ENCODE measurements at regions not wholly inside any gene's neighbourhood (a gene's known extent, or its start where the extent isn't known, plus 50 kb on each side); places are given as distances from the start of the nearest gene placed in this dataset.
A peak's percentile ranks its signal among the peaks of the same experiment; 100 is the strongest.

DNA sequence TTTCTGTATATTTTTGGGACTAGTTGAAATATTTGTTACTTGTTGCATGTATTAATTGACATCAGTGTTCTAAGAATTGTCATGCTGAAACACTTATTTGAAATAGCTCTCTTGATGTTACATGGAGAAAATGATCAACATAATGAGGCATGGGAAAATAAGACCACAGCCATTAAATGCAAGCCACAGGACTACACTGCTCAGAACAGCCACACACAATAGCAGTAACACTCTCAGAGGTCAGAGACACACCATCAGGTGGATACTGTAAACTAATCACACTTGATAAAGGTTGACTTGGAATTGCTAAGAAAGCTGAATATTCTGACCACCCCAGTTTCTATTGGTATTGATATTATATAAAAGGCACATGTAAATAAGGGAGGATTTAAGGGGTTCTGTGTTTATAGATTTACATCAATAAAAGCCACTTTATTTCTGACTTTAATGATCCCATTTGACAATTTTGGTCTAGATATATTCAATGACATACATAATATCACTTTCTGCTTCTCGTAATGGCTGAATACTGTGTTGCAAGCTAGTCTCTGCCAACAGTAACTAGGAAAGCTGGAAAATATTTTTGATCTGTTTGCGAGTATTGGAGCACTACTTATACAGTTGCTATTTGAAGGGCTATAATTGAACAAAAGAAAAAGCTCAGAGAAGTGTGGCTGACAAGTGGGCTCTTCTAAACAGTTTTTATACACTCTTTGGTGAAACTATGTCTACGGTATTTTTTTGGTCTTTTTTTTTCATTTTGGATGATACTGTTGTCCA is 876.5 kb upstream of the INTU start:
- Histone ChIP-seq H3K4me2 (ENCODE audit: unreplicated experiment) (no peak overlapping the region), H3K27me3 (replicated peaks; ENCODE audit: insufficient read depth) (no peaks in the 10 kb centered on the region), H4K20me1 (ENCODE audit: insufficient read depth) (no peaks in the 10 kb centered on the region), H3K9me3 (ENCODE audit: low read depth) (no peaks in the 10 kb centered on the region), H2AFZ (peak overlapping the region; percentile 15; the same call in 1 of the 2 replicates), H3K9ac (no peak overlapping the region), H3K4me1 (ENCODE audit: insufficient read depth) (peaks cover 10% of the 10 kb centered on the region), H3K79me2 (ENCODE audit: insufficient read depth) (no peaks in the 10 kb centered on the region), H3F3A (ENCODE audit: insufficient read depth) (no peaks in the 10 kb centered on the region), H3K9me2 (ENCODE audit: insufficient read depth) (no peaks in the 10 kb centered on the region), H3K4me3 (no peak overlapping the region), H3K36me3 (ENCODE audit: low read depth) (no peaks in the 10 kb centered on the region), H3K27ac (no peak overlapping the region)
- TF ChIP-seq EZH2 (IDR thresholded peaks at IDR 0.05; ENCODE audit: insufficient read depth, poor library complexity, severe bottlenecking) (no peak), EZH2phosphoT487 (IDR thresholded peaks at IDR 0.05; ENCODE audit: insufficient read depth, low read depth) (no peak)
- 41 to 51% methylated on average over 3 of the region's 3 CpGs for WGBS, 2 experiments (ENCODE audit: low coverage in 1 of 2, low lambda C conversion rate in 2 of 2, missing lambda C conversion rate in 2 of 2)
- no peak for DNase-seq
- in situ Hi-C loops (cut with MboI): no loop called here

- H3K9ac ChIP-seq: no peak overlapping the region
- H3K4me3 ChIP-seq: no peak overlapping the region
- no peak overlapping the region for H3K4me2 ChIP-seq (ENCODE audit: unreplicated experiment)
- no peaks in the 10 kb centered on the region for H4K20me1 ChIP-seq (ENCODE audit: insufficient read depth)
- no peak for TF ChIP-seq EZH2phosphoT487 (IDR thresholded peaks at IDR 0.05; ENCODE audit: insufficient read depth, low read depth)
- TF ChIP-seq EZH2 (IDR thresholded peaks at IDR 0.05; ENCODE audit: insufficient read depth, poor library complexity, severe bottlenecking): no peak
- H3K9me3 ChIP-seq (ENCODE audit: low read depth): no peaks in the 10 kb centered on the region
- H3K27me3 ChIP-seq (replicated peaks; ENCODE audit: insufficient read depth): no peaks in the 10 kb centered on the region
- no peak for DNase-seq
- in situ Hi-C loops (cut with MboI): no loop called here
- H3K9me2 ChIP-seq (ENCODE audit: insufficient read depth): no peaks in the 10 kb centered on the region
- no peaks in the 10 kb centered on the region for H3F3A ChIP-seq (ENCODE audit: insufficient read depth)
- no peak overlapping the region for H2AFZ ChIP-seq
- no peak overlapping the region for H3K27ac ChIP-seq
- no peaks in the 10 kb centered on the region for H3K36me3 ChIP-seq (ENCODE audit: low read depth)
- peaks cover 15% of the 10 kb centered on the region for H3K4me1 ChIP-seq (ENCODE audit: insufficient read depth)
- WGBS, 2 experiments (ENCODE audit: low coverage in 1 of 2, low lambda C conversion rate in 2 of 2, missing lambda C conversion rate in 2 of 2): 93 to 100% methylated on average over 1 of the region's 1 CpG
- H3K79me2 ChIP-seq (ENCODE audit: insufficient read depth): no peaks in the 10 kb centered on the region
These were observed 875.5 kb upstream of the INTU start for GRCh38 chr4:126757219-126757618.

GRCh38 chr4:126758493-126758892 is 874.3 kb upstream of the INTU start:
- Histone ChIP-seq H2AFZ (no peak overlapping the region), H3K4me2 (ENCODE audit: unreplicated experiment) (no peak overlapping the region), H3K36me3 (ENCODE audit: low read depth) (no peaks in the 10 kb centered on the region), H3F3A (ENCODE audit: insufficient read depth) (peaks cover 9% of the 10 kb centered on the region; the same call in 1 of the 2 replicates), H3K9me2 (ENCODE audit: insufficient read depth) (no peaks in the 10 kb centered on the region), H3K27me3 (replicated peaks; ENCODE audit: insufficient read depth) (no peaks in the 10 kb centered on the region), H3K79me2 (ENCODE audit: insufficient read depth) (no peaks in the 10 kb centered on the region), H3K27ac (no peak overlapping the region), H4K20me1 (ENCODE audit: insufficient read depth) (no peaks in the 10 kb centered on the region), H3K9me3 (ENCODE audit: low read depth) (no peaks in the 10 kb centered on the region), H3K4me3 (no peak overlapping the region), H3K9ac (no peak overlapping the region), H3K4me1 (ENCODE audit: insufficient read depth) (peaks cover 18% of the 10 kb centered on the region)
- 83 to 92% methylated on average over 2 of the region's 2 CpGs for WGBS, 2 experiments (ENCODE audit: low coverage in 1 of 2, low lambda C conversion rate in 2 of 2, missing lambda C conversion rate in 2 of 2)
- no peak for TF ChIP-seq EZH2phosphoT487 (IDR thresholded peaks at IDR 0.05; ENCODE audit: insufficient read depth, low read depth)
- in situ Hi-C loops (cut with MboI): no loop called here
- DNase-seq: no peak

DNA sequence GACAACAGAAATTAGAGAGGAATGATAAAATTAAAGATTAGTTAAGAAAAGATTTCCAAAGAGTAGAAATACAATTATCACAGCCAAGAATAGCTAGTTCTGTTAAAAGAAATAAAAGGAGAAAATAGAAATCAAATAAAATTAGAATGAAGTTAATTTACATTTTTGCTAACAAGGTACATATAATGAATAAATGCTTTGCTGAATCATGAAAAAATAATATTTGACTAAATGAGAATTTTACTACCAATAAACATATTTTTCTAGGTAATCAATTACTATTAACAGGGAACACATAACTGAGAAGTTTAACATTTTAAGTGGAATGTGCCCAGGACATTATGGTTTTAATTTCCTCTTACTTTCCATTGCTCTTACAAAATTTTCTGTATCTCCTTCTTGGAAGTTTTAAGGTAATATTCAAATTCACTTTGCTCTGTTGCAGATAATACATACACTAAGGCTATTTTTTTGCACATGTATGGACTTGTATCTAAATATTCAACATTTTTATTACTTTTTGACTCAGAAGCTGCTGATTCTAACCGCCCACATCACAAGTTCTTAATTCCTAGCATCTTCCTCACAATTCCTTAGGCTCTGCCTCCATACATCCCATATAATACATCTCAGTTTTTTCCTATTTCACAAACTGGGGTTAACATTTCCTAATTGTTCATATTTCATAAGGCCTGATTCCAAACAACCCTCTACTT is 870.7 kb upstream of the INTU start:
- Histone ChIP-seq H3K79me2 (ENCODE audit: insufficient read depth) (no peaks in the 10 kb centered on the region), H3K4me1 (ENCODE audit: insufficient read depth) (peaks cover 23% of the 10 kb centered on the region), H3K36me3 (ENCODE audit: low read depth) (no peaks in the 10 kb centered on the region), H4K20me1 (ENCODE audit: insufficient read depth) (no peaks in the 10 kb centered on the region), H3K9ac (no peak overlapping the region), H3F3A (ENCODE audit: insufficient read depth) (peaks cover 9% of the 10 kb centered on the region; the same call in 1 of the 2 replicates), H3K4me2 (ENCODE audit: unreplicated experiment) (no peak overlapping the region), H3K27me3 (replicated peaks; ENCODE audit: insufficient read depth) (no peaks in the 10 kb centered on the region), H2AFZ (peak overlapping the region; percentile 55), H3K9me2 (ENCODE audit: insufficient read depth) (no peaks in the 10 kb centered on the region), H3K4me3 (no peak overlapping the region), H3K9me3 (ENCODE audit: low read depth) (no peaks in the 10 kb centered on the region), H3K27ac (no peak overlapping the region)
- in situ Hi-C loops (cut with MboI): no loop called here
- no peak for TF ChIP-seq EZH2 (IDR thresholded peaks at IDR 0.05; ENCODE audit: insufficient read depth, poor library complexity, severe bottlenecking)
- TF ChIP-seq EZH2phosphoT487 (IDR thresholded peaks at IDR 0.05; ENCODE audit: insufficient read depth, low read depth): no peak
- WGBS, 2 experiments (ENCODE audit: low coverage in 1 of 2, low lambda C conversion rate in 2 of 2, missing lambda C conversion rate in 2 of 2): 100% methylated on average over 1 of the region's 1 CpG
- DNase-seq: peak; percentile 12

Data from GM23248 (cell line).